GM23338 (cell line): ENCODE measurements at regions not wholly inside any gene's neighbourhood (a gene's known extent, or its start where the extent isn't known, plus 50 kb on each side); places are given as distances from the start of the nearest gene placed in this dataset.

Experiments used
- ATAC-seq: fragments of 200-7000 bp; cut with Tn5 transposase; 3 replicates; pipeline ENCODE4 v1.9.1; 2020
- DNase-seq: peaks from one replicate; pipeline ENCODE4 v3.0.0-alpha.2; 2015; ENCODE audit warnings: low spot score
- H2AFZ ChIP-seq: fragments of 200-600 bp; sonication (generic); 2 replicates; pipeline ENCODE4 v1.8.0; 2016; ENCODE audit warnings: antibody characterized with exemption, mild to moderate bottlenecking, moderate library complexity
- H3F3A ChIP-seq: fragments of 200-600 bp; sonication (generic); replicated peaks from 2 replicates; pipeline ENCODE4 v1.8.0; 2017; ENCODE audit warnings: antibody characterized with exemption, mixed run types, low read depth
- H3K27ac ChIP-seq: fragments of 200-600 bp; sonication (generic); 2 replicates; pipeline ENCODE4 v1.6.1; 2016; ENCODE audit warnings: low read depth
- H3K27me3 ChIP-seq: fragments of 200-600 bp; sonication (generic); 2 replicates; pipeline ENCODE4 v1.8.0; 2016; ENCODE audit warnings: mild to moderate bottlenecking, mixed run types, moderate library complexity; ENCODE audit not compliant: insufficient read depth
- H3K36me3 ChIP-seq: fragments of 200-600 bp; sonication (generic); 2 replicates; pipeline ENCODE4 v1.8.0; 2016; ENCODE audit warnings: mild to moderate bottlenecking; ENCODE audit not compliant: insufficient read depth
- H3K4me1 ChIP-seq: fragments of 200-600 bp; sonication (generic); 2 replicates; pipeline ENCODE4 v1.8.0; 2016; ENCODE audit warnings: mild to moderate bottlenecking, moderate library complexity; ENCODE audit not compliant: insufficient read depth
- H3K4me2 ChIP-seq: fragments of 200-600 bp; sonication (generic); 2 replicates; pipeline ENCODE4 v1.7.1; 2017; ENCODE audit warnings: mixed run types
- H3K4me3 ChIP-seq: fragments of 200-600 bp; sonication (generic); 2 replicates; pipeline ENCODE4 v1.6.1; 2016; ENCODE audit warnings: mixed run types
- H3K79me2 ChIP-seq: fragments of 200-600 bp; sonication (generic); replicated peaks from 2 replicates; pipeline ENCODE4 v1.8.0; 2017; ENCODE audit warnings: mild to moderate bottlenecking; ENCODE audit not compliant: insufficient read depth
- H3K9me2 ChIP-seq: fragments of 200-600 bp; sonication (generic); 2 replicates; pipeline ENCODE4 v1.8.0; 2017; ENCODE audit not compliant: insufficient read depth
- H4K20me1 ChIP-seq: fragments of 200-600 bp; sonication (generic); replicated peaks from 2 replicates; pipeline ENCODE4 v1.8.0; 2017; ENCODE audit warnings: mild to moderate bottlenecking; ENCODE audit not compliant: insufficient read depth
- H3K27ac Mint-ChIP-seq: 2 replicates; pipeline ENCODE4 v1.8.0; 2020; ENCODE audit warnings: inconsistent platforms, mild to moderate bottlenecking, moderate library complexity, mixed read lengths
- H3K27me3 Mint-ChIP-seq: 3 replicates; pipeline ENCODE4 v1.8.0; 2022; ENCODE audit warnings: low read depth, mild to moderate bottlenecking, moderate library complexity, mixed read lengths, inconsistent platforms; ENCODE audit not compliant: insufficient read depth, poor library complexity
- H3K36me3 Mint-ChIP-seq: 3 replicates; pipeline ENCODE4 v1.8.0; 2021; ENCODE audit warnings: low read depth, mild to moderate bottlenecking, inconsistent platforms, moderate library complexity, mixed read lengths
- H3K4me1 Mint-ChIP-seq: 3 replicates; pipeline ENCODE4 v1.8.0; 2020; ENCODE audit warnings: mild to moderate bottlenecking, inconsistent platforms, mixed read lengths
- H3K4me3 Mint-ChIP-seq: 3 replicates; pipeline ENCODE4 v1.8.0; 2021; ENCODE audit warnings: moderate library complexity, mild to moderate bottlenecking, inconsistent platforms, mixed read lengths
- H3K9me3 Mint-ChIP-seq: 3 replicates; pipeline ENCODE4 v1.8.0; 2020; ENCODE audit warnings: moderate library complexity, mild to moderate bottlenecking, inconsistent platforms, mixed read lengths
- CREB1 ChIP-seq: fragments of 250-450 bp; sonication (Bioruptor Pico); IDR thresholded peaks from 2 replicates; pipeline ENCODE4 v1.5.0; 2020; ENCODE audit warnings: low read depth, mild to moderate bottlenecking, moderate library complexity
- ETS1 ChIP-seq: IDR thresholded peaks from 2 replicates; pipeline ENCODE4 v1.6.1; 2016; ENCODE audit warnings: antibody characterized with exemption
- EZH2 ChIP-seq: fragments of 200-600 bp; sonication (generic); IDR thresholded peaks from one replicate; pipeline ENCODE4 v1.8.0; 2017; ENCODE audit warnings: antibody characterized with exemption, mild to moderate bottlenecking, low read depth; ENCODE audit not compliant: unreplicated experiment
- EZH2phosphoT487 ChIP-seq: fragments of 200-600 bp; sonication (generic); IDR thresholded peaks from one replicate; pipeline ENCODE4 v1.8.1; 2018; ENCODE audit warnings: antibody characterized with exemption; ENCODE audit not compliant: unreplicated experiment
- JUNB ChIP-seq: IDR thresholded peaks from one replicate; pipeline ENCODE4 v1.6.1; 2016; ENCODE audit warnings: antibody characterized with exemption; ENCODE audit not compliant: unreplicated experiment
- NANOG ChIP-seq: IDR thresholded peaks from 2 replicates; pipeline ENCODE4 v1.6.1; 2016; ENCODE audit warnings: antibody characterized with exemption, borderline replicate concordance
- POLR2AphosphoS5 ChIP-seq: IDR thresholded peaks from 2 replicates; pipeline ENCODE4 v1.6.1; 2016; ENCODE audit warnings: antibody characterized with exemption, low read depth
- STAT1 ChIP-seq: IDR thresholded peaks from one replicate; pipeline ENCODE4 v1.6.1; 2016; ENCODE audit warnings: antibody characterized with exemption; ENCODE audit not compliant: unreplicated experiment
- ZNF114 ChIP-seq: fragments of 250-450 bp; sonication (Bioruptor Pico); IDR thresholded peaks from 2 replicates; pipeline ENCODE4 v1.5.0; 2020; ENCODE audit warnings: mild to moderate bottlenecking, moderate library complexity
- ZNF331 ChIP-seq: fragments of 250-450 bp; sonication (Bioruptor Pico); IDR thresholded peaks from 2 replicates; pipeline ENCODE4 v1.5.0; 2020; ENCODE audit warnings: low read depth, mild to moderate bottlenecking, moderate library complexity
- TF ChIP-seq, protein P1 (sequence below), 2 experiments: fragments of 200-600 bp in 1 of 2; sonication (generic) in 1 of 2; conservative IDR thresholded peaks; 2 replicates each; pipeline versions ENCODE4 v1.5.1 to v1.6.1; 2016 to 2017; ENCODE audit warnings: antibody characterized with exemption in 2 of 2, low read depth in 2 of 2, mild to moderate bottlenecking in 2 of 2, moderate library complexity in 1 of 2
- TF ChIP-seq, protein P2 (sequence below): fragments of 250-450 bp; sonication (Bioruptor Pico); IDR thresholded peaks from 2 replicates; pipeline ENCODE4 v1.5.0; 2020; ENCODE audit warnings: mild to moderate bottlenecking, moderate library complexity

DNA sequence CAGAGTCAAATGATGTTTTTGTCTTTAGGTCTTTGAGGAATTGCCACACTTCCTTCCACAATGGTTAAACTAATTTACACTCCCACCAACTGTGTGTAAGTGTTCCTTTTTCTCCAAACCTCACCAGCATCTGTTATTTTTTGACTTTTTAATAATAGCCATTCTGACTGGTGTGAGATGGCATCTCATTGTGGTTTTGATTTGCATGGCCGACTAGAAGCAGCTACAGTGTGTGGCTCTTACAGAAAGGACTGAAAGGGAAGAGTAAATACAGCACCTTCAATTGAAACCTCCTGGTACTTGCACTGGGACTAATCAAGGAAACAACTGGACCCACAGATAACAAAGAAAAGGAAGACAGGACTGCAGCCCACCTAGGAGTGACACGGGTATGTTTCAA is 668.0 kb upstream of the RGS18 start:
- Mint-ChIP-seq H3K27me3 (no peaks in the 10 kb centered on the region), H3K27ac (no peak overlapping the region), H3K9me3 (peaks cover 2% of the 10 kb centered on the region; the same call in 2 of the 3 replicates), H3K36me3 (no peaks in the 10 kb centered on the region; the same call in 2 of the 3 replicates), H3K4me1 (no peaks in the 10 kb centered on the region), H3K4me3 (no peak overlapping the region)
- Histone ChIP-seq H2AFZ (no peak overlapping the region), H3K79me2 (no peaks in the 10 kb centered on the region), H3K27me3 (no peaks in the 10 kb centered on the region), H3K36me3 (no peaks in the 10 kb centered on the region; the same call in 1 of the 2 replicates), H3K4me2 (no peak overlapping the region), H3K9me2 (0 out of 2 replicates have a peak, but pooled peaks cover 3% of the 10 kb centered on the region), H3F3A (no peaks in the 10 kb centered on the region), H3K4me1 (no peaks in the 10 kb centered on the region), H4K20me1 (no peaks in the 10 kb centered on the region), H3K27ac (no peak overlapping the region), H3K4me3 (no peak overlapping the region)
- DNase-seq (no peak), ATAC-seq (no peak)
- TF ChIP-seq, protein P1, sequence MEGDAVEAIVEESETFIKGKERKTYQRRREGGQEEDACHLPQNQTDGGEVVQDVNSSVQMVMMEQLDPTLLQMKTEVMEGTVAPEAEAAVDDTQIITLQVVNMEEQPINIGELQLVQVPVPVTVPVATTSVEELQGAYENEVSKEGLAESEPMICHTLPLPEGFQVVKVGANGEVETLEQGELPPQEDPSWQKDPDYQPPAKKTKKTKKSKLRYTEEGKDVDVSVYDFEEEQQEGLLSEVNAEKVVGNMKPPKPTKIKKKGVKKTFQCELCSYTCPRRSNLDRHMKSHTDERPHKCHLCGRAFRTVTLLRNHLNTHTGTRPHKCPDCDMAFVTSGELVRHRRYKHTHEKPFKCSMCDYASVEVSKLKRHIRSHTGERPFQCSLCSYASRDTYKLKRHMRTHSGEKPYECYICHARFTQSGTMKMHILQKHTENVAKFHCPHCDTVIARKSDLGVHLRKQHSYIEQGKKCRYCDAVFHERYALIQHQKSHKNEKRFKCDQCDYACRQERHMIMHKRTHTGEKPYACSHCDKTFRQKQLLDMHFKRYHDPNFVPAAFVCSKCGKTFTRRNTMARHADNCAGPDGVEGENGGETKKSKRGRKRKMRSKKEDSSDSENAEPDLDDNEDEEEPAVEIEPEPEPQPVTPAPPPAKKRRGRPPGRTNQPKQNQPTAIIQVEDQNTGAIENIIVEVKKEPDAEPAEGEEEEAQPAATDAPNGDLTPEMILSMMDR (conservative IDR thresholded peaks at IDR 0.05; ENCODE audit: low read depth in 2 of 2): no peak
- TF ChIP-seq ETS1 (no peak), STAT1 (no peak), ZNF114 (CRISPR knock-in tag) (no peak), CREB1 (CRISPR knock-in tag) (no peak), EZH2phosphoT487 (no peak), EZH2 (no peak), JUNB (no peak), NANOG (no peak)

DNA sequence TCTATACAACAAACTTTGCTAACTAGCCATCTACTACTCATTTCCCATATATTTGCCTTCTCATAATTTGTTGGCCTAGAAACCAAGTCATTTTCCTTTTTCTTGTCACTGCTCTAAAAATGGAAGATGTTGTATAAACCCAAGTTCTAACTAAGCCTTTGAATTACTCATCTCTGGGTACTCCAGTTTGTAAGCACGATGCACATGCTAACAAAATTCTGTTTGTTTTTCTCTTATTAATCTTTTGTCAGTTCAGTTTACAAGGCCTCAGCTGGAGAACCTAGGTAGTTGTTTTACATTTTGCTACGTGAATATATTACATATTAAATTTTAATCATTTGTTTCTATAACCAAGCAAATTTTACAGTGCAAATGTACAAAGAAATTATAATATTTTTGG is 663.2 kb upstream of the RGS18 start:
- Mint-ChIP-seq H3K36me3 (no peaks in the 10 kb centered on the region), H3K27ac (no peak overlapping the region), H3K27me3 (no peaks in the 10 kb centered on the region), H3K4me3 (no peak overlapping the region), H3K4me1 (no peaks in the 10 kb centered on the region), H3K9me3 (no peaks in the 10 kb centered on the region)
- Histone ChIP-seq H3K79me2 (no peaks in the 10 kb centered on the region), H3K4me2 (no peak overlapping the region), H3K4me1 (no peaks in the 10 kb centered on the region), H3K27me3 (no peaks in the 10 kb centered on the region), H3K36me3 (no peaks in the 10 kb centered on the region), H2AFZ (no peak overlapping the region), H3K4me3 (no peak overlapping the region), H3F3A (no peaks in the 10 kb centered on the region), H4K20me1 (no peaks in the 10 kb centered on the region), H3K9me2 (0 out of 2 replicates have a peak, but pooled peaks cover 3% of the 10 kb centered on the region), H3K27ac (no peak overlapping the region)
- DNase-seq: no peak
- no peak for ATAC-seq
- TF ChIP-seq ZNF331 (CRISPR knock-in tag) (no peak), STAT1 (no peak), POLR2AphosphoS5 (no peak), EZH2 (no peak), JUNB (no peak)
- TF ChIP-seq, protein P2, sequence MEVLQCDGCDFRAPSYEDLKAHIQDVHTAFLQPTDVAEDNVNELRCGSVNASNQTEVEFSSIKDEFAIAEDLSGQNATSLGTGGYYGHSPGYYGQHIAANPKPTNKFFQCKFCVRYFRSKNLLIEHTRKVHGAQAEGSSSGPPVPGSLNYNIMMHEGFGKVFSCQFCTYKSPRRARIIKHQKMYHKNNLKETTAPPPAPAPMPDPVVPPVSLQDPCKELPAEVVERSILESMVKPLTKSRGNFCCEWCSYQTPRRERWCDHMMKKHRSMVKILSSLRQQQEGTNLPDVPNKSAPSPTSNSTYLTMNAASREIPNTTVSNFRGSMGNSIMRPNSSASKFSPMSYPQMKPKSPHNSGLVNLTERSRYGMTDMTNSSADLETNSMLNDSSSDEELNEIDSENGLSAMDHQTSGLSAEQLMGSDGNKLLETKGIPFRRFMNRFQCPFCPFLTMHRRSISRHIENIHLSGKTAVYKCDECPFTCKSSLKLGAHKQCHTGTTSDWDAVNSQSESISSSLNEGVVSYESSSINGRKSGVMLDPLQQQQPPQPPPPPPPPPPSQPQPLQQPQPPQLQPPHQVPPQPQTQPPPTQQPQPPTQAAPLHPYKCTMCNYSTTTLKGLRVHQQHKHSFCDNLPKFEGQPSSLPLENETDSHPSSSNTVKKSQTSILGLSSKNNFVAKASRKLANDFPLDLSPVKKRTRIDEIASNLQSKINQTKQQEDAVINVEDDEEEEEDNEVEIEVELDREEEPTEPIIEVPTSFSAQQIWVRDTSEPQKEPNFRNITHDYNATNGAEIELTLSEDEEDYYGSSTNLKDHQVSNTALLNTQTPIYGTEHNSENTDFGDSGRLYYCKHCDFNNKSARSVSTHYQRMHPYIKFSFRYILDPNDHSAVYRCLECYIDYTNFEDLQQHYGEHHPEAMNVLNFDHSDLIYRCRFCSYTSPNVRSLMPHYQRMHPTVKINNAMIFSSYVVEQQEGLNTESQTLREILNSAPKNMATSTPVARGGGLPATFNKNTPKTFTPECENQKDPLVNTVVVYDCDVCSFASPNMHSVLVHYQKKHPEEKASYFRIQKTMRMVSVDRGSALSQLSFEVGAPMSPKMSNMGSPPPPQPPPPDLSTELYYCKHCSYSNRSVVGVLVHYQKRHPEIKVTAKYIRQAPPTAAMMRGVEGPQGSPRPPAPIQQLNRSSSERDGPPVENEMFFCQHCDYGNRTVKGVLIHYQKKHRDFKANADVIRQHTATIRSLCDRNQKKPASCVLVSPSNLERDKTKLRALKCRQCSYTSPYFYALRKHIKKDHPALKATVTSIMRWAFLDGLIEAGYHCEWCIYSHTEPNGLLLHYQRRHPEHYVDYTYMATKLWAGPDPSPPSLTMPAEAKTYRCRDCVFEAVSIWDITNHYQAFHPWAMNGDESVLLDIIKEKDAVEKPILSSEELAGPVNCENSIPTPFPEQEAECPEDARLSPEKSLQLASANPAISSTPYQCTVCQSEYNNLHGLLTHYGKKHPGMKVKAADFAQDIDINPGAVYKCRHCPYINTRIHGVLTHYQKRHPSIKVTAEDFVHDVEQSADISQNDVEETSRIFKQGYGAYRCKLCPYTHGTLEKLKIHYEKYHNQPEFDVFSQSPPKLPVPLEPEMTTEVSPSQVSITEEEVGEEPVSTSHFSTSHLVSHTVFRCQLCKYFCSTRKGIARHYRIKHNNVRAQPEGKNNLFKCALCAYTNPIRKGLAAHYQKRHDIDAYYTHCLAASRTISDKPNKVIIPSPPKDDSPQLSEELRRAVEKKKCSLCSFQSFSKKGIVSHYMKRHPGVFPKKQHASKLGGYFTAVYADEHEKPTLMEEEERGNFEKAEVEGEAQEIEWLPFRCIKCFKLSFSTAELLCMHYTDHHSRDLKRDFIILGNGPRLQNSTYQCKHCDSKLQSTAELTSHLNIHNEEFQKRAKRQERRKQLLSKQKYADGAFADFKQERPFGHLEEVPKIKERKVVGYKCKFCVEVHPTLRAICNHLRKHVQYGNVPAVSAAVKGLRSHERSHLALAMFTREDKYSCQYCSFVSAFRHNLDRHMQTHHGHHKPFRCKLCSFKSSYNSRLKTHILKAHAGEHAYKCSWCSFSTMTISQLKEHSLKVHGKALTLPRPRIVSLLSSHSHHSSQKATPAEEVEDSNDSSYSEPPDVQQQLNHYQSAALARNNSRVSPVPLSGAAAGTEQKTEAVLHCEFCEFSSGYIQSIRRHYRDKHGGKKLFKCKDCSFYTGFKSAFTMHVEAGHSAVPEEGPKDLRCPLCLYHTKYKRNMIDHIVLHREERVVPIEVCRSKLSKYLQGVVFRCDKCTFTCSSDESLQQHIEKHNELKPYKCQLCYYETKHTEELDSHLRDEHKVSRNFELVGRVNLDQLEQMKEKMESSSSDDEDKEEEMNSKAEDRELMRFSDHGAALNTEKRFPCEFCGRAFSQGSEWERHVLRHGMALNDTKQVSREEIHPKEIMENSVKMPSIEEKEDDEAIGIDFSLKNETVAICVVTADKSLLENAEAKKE: no peak
